ENCODE measurements at regions not wholly inside any gene's neighbourhood (a gene's known extent, or its start where the extent isn't known, plus 50 kb on each side); places are given as distances from the start of the nearest gene placed in this dataset.

GRCh38 chr2:12343141-12343540, 373.6 kb upstream of the TRIB2 start:
- Histone ChIP-seq H3K27me3 (replicated peaks in 1 of 4; ENCODE audit: control extremely low read depth in 1 of 4, control insufficient read depth in 3 of 4, insufficient read depth in 4 of 4, low read length in 3 of 4) (no peaks in the 10 kb centered on the region), H3K9me3 (ENCODE audit: control extremely low read depth in 1 of 3, control insufficient read depth in 2 of 3, insufficient read depth in 1 of 3, low read length in 2 of 3) (no peaks in the 10 kb centered on the region), H3K9ac (ENCODE audit: low read length) (no peak overlapping the region), H3K4me1 (ENCODE audit: control insufficient read depth in 2 of 2, insufficient read depth in 2 of 2, low read length in 2 of 2) (no peaks in the 10 kb centered on the region), H3K36me3 (replicated peaks in 1 of 2; ENCODE audit: control extremely low read depth in 1 of 2, control insufficient read depth in 1 of 2, extremely low read depth in 1 of 2, insufficient read depth in 2 of 2, low read length in 1 of 2) (no peaks in the 10 kb centered on the region), H2AFZ (ENCODE audit: insufficient read depth, low read depth, low read length, poor library complexity, severe bottlenecking) (no peak overlapping the region), H3K79me2 (ENCODE audit: control insufficient read depth, insufficient read depth, low read length) (no peaks in the 10 kb centered on the region), H4K20me1 (ENCODE audit: control insufficient read depth, insufficient read depth, low read length, poor library complexity, severe bottlenecking) (no peaks in the 10 kb centered on the region), H3K4me3 (ENCODE audit: control extremely low read depth in 1 of 5, extremely low read depth in 1 of 5, insufficient read depth in 1 of 5, low read depth in 2 of 5, low read length in 4 of 5) (no peak overlapping the region), H3K27ac (ENCODE audit: low read length in 2 of 2) (no peak overlapping the region), H3K4me2 (replicated peaks; ENCODE audit: low read depth, low read length, poor library complexity, severe bottlenecking) (no peak overlapping the region)
- Mint-ChIP-seq H3K9me3 (ENCODE audit: insufficient read depth) (no peaks in the 10 kb centered on the region), H3K27me3 (no peaks in the 10 kb centered on the region), H3K4me1 (no peaks in the 10 kb centered on the region), H3K4me3 (no peak overlapping the region), H3K27ac (no peak overlapping the region)
- ATAC-seq (ENCODE audit: low read depth) (no peak), DNase-seq (no peak)
- CTCF ChIA-PET = interaction anchor here (0.6 kb wide), 1 partner anchor 200 kb away, joined by 3 read pairs; no protein-coding TSS in a partner anchor
- intact Hi-C loops (cut with micrococcal nuclease) = no loop called here
- 100% methylated on average over 1 of the region's 5 CpGs for WGBS (ENCODE audit: insufficient coverage)
- TF ChIP-seq, protein P1, sequence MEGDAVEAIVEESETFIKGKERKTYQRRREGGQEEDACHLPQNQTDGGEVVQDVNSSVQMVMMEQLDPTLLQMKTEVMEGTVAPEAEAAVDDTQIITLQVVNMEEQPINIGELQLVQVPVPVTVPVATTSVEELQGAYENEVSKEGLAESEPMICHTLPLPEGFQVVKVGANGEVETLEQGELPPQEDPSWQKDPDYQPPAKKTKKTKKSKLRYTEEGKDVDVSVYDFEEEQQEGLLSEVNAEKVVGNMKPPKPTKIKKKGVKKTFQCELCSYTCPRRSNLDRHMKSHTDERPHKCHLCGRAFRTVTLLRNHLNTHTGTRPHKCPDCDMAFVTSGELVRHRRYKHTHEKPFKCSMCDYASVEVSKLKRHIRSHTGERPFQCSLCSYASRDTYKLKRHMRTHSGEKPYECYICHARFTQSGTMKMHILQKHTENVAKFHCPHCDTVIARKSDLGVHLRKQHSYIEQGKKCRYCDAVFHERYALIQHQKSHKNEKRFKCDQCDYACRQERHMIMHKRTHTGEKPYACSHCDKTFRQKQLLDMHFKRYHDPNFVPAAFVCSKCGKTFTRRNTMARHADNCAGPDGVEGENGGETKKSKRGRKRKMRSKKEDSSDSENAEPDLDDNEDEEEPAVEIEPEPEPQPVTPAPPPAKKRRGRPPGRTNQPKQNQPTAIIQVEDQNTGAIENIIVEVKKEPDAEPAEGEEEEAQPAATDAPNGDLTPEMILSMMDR (IDR thresholded peaks at IDR 0.05) = no peak
- no peak for TF ChIP-seq EZH2 (IDR thresholded peaks at IDR 0.05; ENCODE audit: borderline replicate concordance, insufficient read depth, low read depth, low read length, poor library complexity, severe bottlenecking)
- POLR2A ChIA-PET = no interaction called here

GRCh38 chr2:12347066-12347493, 369.7 kb upstream of the TRIB2 start:
- WGBS (ENCODE audit: insufficient coverage) = 100% methylated on average over 1 of the region's 4 CpGs
- DNase-seq = no peak
- ChIA-PET CTCF (no interaction called here), POLR2A (no interaction called here)
- Histone ChIP-seq H3K27ac (ENCODE audit: low read length in 2 of 2) (no peak overlapping the region), H3K9ac (ENCODE audit: low read length) (no peak overlapping the region), H3K4me1 (ENCODE audit: control insufficient read depth in 2 of 2, insufficient read depth in 2 of 2, low read length in 2 of 2) (no peaks in the 10 kb centered on the region), H4K20me1 (ENCODE audit: control insufficient read depth, insufficient read depth, low read length, poor library complexity, severe bottlenecking) (no peaks in the 10 kb centered on the region), H3K79me2 (ENCODE audit: control insufficient read depth, insufficient read depth, low read length) (no peaks in the 10 kb centered on the region), H3K4me2 (replicated peaks; ENCODE audit: low read depth, low read length, poor library complexity, severe bottlenecking) (no peak overlapping the region), H3K27me3 (replicated peaks in 1 of 4; ENCODE audit: control extremely low read depth in 1 of 4, control insufficient read depth in 3 of 4, insufficient read depth in 4 of 4, low read length in 3 of 4) (no peaks in the 10 kb centered on the region), H3K9me3 (ENCODE audit: control extremely low read depth in 1 of 3, control insufficient read depth in 2 of 3, insufficient read depth in 1 of 3, low read length in 2 of 3) (no peaks in the 10 kb centered on the region), H3K36me3 (replicated peaks in 1 of 2; ENCODE audit: control extremely low read depth in 1 of 2, control insufficient read depth in 1 of 2, extremely low read depth in 1 of 2, insufficient read depth in 2 of 2, low read length in 1 of 2) (no peaks in the 10 kb centered on the region), H2AFZ (ENCODE audit: insufficient read depth, low read depth, low read length, poor library complexity, severe bottlenecking) (no peak overlapping the region), H3K4me3 (ENCODE audit: control extremely low read depth in 1 of 5, extremely low read depth in 1 of 5, insufficient read depth in 1 of 5, low read depth in 2 of 5, low read length in 4 of 5) (no peak overlapping the region)
- H3K27me3 Mint-ChIP-seq = no peaks in the 10 kb centered on the region
- TF ChIP-seq EZH2 (IDR thresholded peaks at IDR 0.05; ENCODE audit: borderline replicate concordance, insufficient read depth, low read depth, low read length, poor library complexity, severe bottlenecking) = no peak
- TF ChIP-seq, protein P1 (IDR thresholded peaks at IDR 0.05) = no peak
- H3K27ac Mint-ChIP-seq = no peak overlapping the region
- H3K4me1 Mint-ChIP-seq = no peaks in the 10 kb centered on the region
- H3K9me3 Mint-ChIP-seq (ENCODE audit: insufficient read depth) = no peaks in the 10 kb centered on the region
- intact Hi-C loops (cut with micrococcal nuclease) = no loop called here
- no peak for ATAC-seq (ENCODE audit: low read depth)
- H3K4me3 Mint-ChIP-seq = no peak overlapping the region

Measured in B cell (primary cell).